ENCODE measurements at regions not wholly inside any gene's neighbourhood (a gene's known extent, or its start where the extent isn't known, plus 50 kb on each side); places are given as distances from the start of the nearest gene placed in this dataset.

DNA sequence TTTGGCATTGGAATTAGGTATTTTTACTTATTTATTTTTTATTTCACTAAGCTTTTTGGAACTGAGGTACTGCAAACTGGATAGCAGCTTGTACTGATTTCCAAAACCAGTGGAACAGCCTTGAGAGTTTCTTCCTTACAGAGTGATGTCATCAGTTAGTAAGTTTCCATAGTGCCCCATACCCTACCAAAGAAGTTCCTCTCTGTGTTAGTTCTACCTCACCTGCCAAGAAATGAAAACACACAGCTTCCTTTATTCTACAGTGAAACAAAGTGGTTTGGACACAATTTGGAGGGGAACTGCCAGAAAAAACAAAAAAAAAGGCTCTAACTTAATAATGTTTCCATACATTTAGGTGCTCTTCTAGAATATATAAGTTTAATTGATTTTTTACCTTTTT lies 430.9 kb upstream of the ADGRL2 start:
- no peak overlapping the region for H3K23ac ChIP-seq (ENCODE audit: insufficient read length)
- no peaks in the 10 kb centered on the region for H3K79me1 ChIP-seq (ENCODE audit: low read depth, low read length)
- no peak overlapping the region for H2BK15ac ChIP-seq (ENCODE audit: low read length)
- H2BK5ac ChIP-seq (ENCODE audit: low read depth, low read length): no peak overlapping the region
- no peaks in the 10 kb centered on the region for H3K23me2 ChIP-seq (ENCODE audit: low read depth, low read length)
- no peaks in the 10 kb centered on the region for H3K9me3 ChIP-seq (ENCODE audit: insufficient read depth in 2 of 2, low read depth in 1 of 2, low read length in 1 of 2)
- H2AK5ac ChIP-seq (ENCODE audit: low read depth, low read length): no peak overlapping the region
- TF ChIP-seq KDM1A (IDR thresholded peaks at IDR 0.05; ENCODE audit: borderline replicate concordance, low read length) (no peak), JUN (IDR thresholded peaks at IDR 0.05; ENCODE audit: low read depth, low read length) (no peak)
- no peak overlapping the region for H3K27ac ChIP-seq (ENCODE audit: low read depth, low read length)
- ChIA-PET POLR2A (ENCODE audit: partially characterized antibody) (no interaction called here), CTCF (ENCODE audit: partially characterized antibody) (interaction anchor here (0.6 to 0.9 kb wide), 3 partner anchors 38 to 84 kb away, joined by 3 read pairs; no protein-coding TSS in a partner anchor)
- DNase-seq (ENCODE audit: low read depth in 1 of 2, low spot score in 2 of 2): no peak
- no peaks in the 10 kb centered on the region; a peak in 1 of 8 replicates for H3K36me3 ChIP-seq (ENCODE audit: control insufficient read depth in 2 of 4, insufficient read depth in 4 of 4, low read length in 3 of 4)
- H2BK12ac ChIP-seq (ENCODE audit: low read depth, low read length): no peak overlapping the region
- H3K56ac ChIP-seq (replicated peaks; ENCODE audit: insufficient read length, low read depth, low read length): no peak overlapping the region
- no peak overlapping the region for H3K18ac ChIP-seq (ENCODE audit: extremely low read depth, low read length)
- H2BK120ac ChIP-seq (replicated peaks; ENCODE audit: low read depth, low read length): no peak overlapping the region
- H3K9ac ChIP-seq (replicated peaks in 1 of 4; ENCODE audit: extremely low read depth in 1 of 4, low read depth in 3 of 4, low read length in 3 of 4): no peak overlapping the region
- no peak overlapping the region for H2BK20ac ChIP-seq (ENCODE audit: low read length)
- no peak overlapping the region for H3K4me2 ChIP-seq (ENCODE audit: insufficient read depth in 1 of 2, low read depth in 2 of 2, low read length in 2 of 2)
- peak overlapping the region; percentile 21 for H4K5ac ChIP-seq (ENCODE audit: insufficient read length, low read depth, low read length)
- no peak overlapping the region for H3K4me3 ChIP-seq (ENCODE audit: extremely low read depth in 1 of 4, insufficient read depth in 2 of 4, low read depth in 3 of 4, low read length in 4 of 4)
- H3K4me1 ChIP-seq (replicated peaks in 1 of 4; ENCODE audit: control insufficient read depth in 3 of 4, insufficient read depth in 4 of 4, low read length in 3 of 4): peaks cover 0 to 3% (median 0%) of the 10 kb centered on the region in 4 experiments; a peak in 1 of 7 replicates
- no peak overlapping the region for H2AFZ ChIP-seq (ENCODE audit: low read length)
- H3K79me2 ChIP-seq (ENCODE audit: control insufficient read depth in 1 of 2, insufficient read depth in 2 of 2, low read length in 2 of 2): no peaks in the 10 kb centered on the region
- H4K20me1 ChIP-seq (replicated peaks in 1 of 2; ENCODE audit: control insufficient read depth in 1 of 2, insufficient read depth in 2 of 2, low read length in 2 of 2): no peaks in the 10 kb centered on the region
- H3K14ac ChIP-seq (ENCODE audit: insufficient read length): no peak overlapping the region
- H4K91ac ChIP-seq (replicated peaks; ENCODE audit: insufficient read length, low read length): no peak overlapping the region
- FAIRE-seq: peak; percentile 70
- no peaks in the 10 kb centered on the region for H3K27me3 ChIP-seq (replicated peaks in 1 of 4; ENCODE audit: control insufficient read depth in 3 of 4, extremely low read depth in 1 of 4, insufficient read depth in 3 of 4, low read length in 3 of 4)
- H4K8ac ChIP-seq (ENCODE audit: extremely low read depth, insufficient read depth, low read length): no peak overlapping the region
- no peak overlapping the region for H3K4ac ChIP-seq (replicated peaks; ENCODE audit: insufficient read length, low read depth, low read length)

All from H1 (cell line).